B cell (primary cell): ENCODE measurements at regions not wholly inside any gene's neighbourhood (a gene's known extent, or its start where the extent isn't known, plus 50 kb on each side); places are given as distances from the start of the nearest gene placed in this dataset.

Experiments
- EZH2 ChIP-seq: IDR thresholded peaks from 2 replicates; pipeline ENCODE4 v1.6.1; 2012; ENCODE audit warnings: borderline replicate concordance, low read depth, mild to moderate bottlenecking, moderate library complexity, low read length; ENCODE audit not compliant: insufficient read depth, poor library complexity, severe bottlenecking
- TF ChIP-seq, protein P1 (sequence below): fragments of 200-600 bp; IDR thresholded peaks from one replicate; pipeline ENCODE4 v1.8.0; 2022; ENCODE audit warnings: antibody characterized with exemption, mild to moderate bottlenecking

GRCh38 chrX:39931529-39932282, 166.1 kb downstream of the BCOR start:
- TF ChIP-seq, protein P1, sequence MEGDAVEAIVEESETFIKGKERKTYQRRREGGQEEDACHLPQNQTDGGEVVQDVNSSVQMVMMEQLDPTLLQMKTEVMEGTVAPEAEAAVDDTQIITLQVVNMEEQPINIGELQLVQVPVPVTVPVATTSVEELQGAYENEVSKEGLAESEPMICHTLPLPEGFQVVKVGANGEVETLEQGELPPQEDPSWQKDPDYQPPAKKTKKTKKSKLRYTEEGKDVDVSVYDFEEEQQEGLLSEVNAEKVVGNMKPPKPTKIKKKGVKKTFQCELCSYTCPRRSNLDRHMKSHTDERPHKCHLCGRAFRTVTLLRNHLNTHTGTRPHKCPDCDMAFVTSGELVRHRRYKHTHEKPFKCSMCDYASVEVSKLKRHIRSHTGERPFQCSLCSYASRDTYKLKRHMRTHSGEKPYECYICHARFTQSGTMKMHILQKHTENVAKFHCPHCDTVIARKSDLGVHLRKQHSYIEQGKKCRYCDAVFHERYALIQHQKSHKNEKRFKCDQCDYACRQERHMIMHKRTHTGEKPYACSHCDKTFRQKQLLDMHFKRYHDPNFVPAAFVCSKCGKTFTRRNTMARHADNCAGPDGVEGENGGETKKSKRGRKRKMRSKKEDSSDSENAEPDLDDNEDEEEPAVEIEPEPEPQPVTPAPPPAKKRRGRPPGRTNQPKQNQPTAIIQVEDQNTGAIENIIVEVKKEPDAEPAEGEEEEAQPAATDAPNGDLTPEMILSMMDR, result no peak
- no peak for TF ChIP-seq EZH2
